CD4-positive, CD25-positive, alpha-beta regulatory T cell (primary cell): ENCODE measurements at regions not wholly inside any gene's neighbourhood (a gene's known extent, or its start where the extent isn't known, plus 50 kb on each side); places are given as distances from the start of the nearest gene placed in this dataset.
"Not testable (repeated sequence)": the region's sequence is repeated elsewhere in the genome, so short reads cannot be mapped to it uniquely, and the experiment has no call there.

ENCODE experiments used
- ATAC-seq, 2 donors: fragments of 150-1000 bp; cut with Tn5 transposase; one replicate each; pipeline ENCODE4 v1.10.0; 2021; ENCODE audit warnings: low read depth in 2 of 2, moderate number of reproducible peaks in 2 of 2, moderate library complexity in 1 of 2
- DNase-seq, 3 donors: peaks; one replicate each; pipeline versions ENCODE4 v3.0.0 to v3.0.0-alpha.2; 2012 to 2022; ENCODE audit warnings: mixed read lengths in 1 of 3
- H3K27ac ChIP-seq: one replicate; pipeline ENCODE4 v1.7.0; 2013; ENCODE audit warnings: mild to moderate bottlenecking, low read length; ENCODE audit not compliant: insufficient read depth, poor library complexity, severe bottlenecking
- H3K27me3 ChIP-seq: one replicate; pipeline ENCODE4 v1.7.0; 2013; ENCODE audit warnings: low read length; ENCODE audit not compliant: control insufficient read depth, insufficient read depth
- H3K36me3 ChIP-seq: one replicate; pipeline ENCODE4 v1.7.0; 2013; ENCODE audit warnings: mild to moderate bottlenecking, low read length, moderate library complexity; ENCODE audit not compliant: control insufficient read depth, insufficient read depth
- H3K4me1 ChIP-seq: 2 replicates; pipeline ENCODE4 v1.7.0; 2013; ENCODE audit warnings: mild to moderate bottlenecking, low read length; ENCODE audit not compliant: insufficient read depth, control insufficient read depth, poor library complexity, severe bottlenecking
- H3K4me3 ChIP-seq: one replicate; pipeline ENCODE4 v1.7.0; 2013; ENCODE audit warnings: low read depth, mild to moderate bottlenecking, low read length, moderate library complexity
- H3K9me3 ChIP-seq, 2 experiments: 1 replicate in 1 of 2; 2 replicates in 1 of 2; pipeline ENCODE4 v1.7.0; 2013; ENCODE audit warnings: low read length in 2 of 2, mild to moderate bottlenecking in 1 of 2, moderate library complexity in 1 of 2; ENCODE audit not compliant: control insufficient read depth in 2 of 2
- H3K27ac Mint-ChIP-seq, 3 donors: one replicate each; pipeline ENCODE4 v1.8.0; 2020 to 2022; ENCODE audit warnings: mild to moderate bottlenecking in 3 of 3, mixed read lengths in 3 of 3, moderate library complexity in 2 of 3
- H3K27me3 Mint-ChIP-seq: one replicate; pipeline ENCODE4 v1.8.0; 2022; ENCODE audit warnings: mild to moderate bottlenecking, mixed read lengths
- H3K36me3 Mint-ChIP-seq: one replicate; pipeline ENCODE4 v1.8.0; 2020; ENCODE audit warnings: mixed read lengths
- H3K4me1 Mint-ChIP-seq, 4 donors: one replicate each; pipeline ENCODE4 v1.8.0; 2020 to 2022; ENCODE audit warnings: mixed read lengths in 4 of 4, mild to moderate bottlenecking in 1 of 4
- H3K4me3 Mint-ChIP-seq, 4 donors: one replicate each; pipeline ENCODE4 v1.8.0; 2020 to 2022; ENCODE audit warnings: mild to moderate bottlenecking in 4 of 4, mixed read lengths in 4 of 4, moderate library complexity in 3 of 4
- H3K9me3 Mint-ChIP-seq, 7 donors: one replicate each; pipeline ENCODE4 v1.8.0; 2020 to 2022; ENCODE audit warnings: mixed read lengths in 7 of 7, mild to moderate bottlenecking in 3 of 7, moderate library complexity in 2 of 7

- not testable (repeated sequence) for H3K4me3 ChIP-seq, DNase-seq, H3K27ac Mint-ChIP-seq, H3K9me3 Mint-ChIP-seq, H3K27ac ChIP-seq, H3K36me3 ChIP-seq, H3K27me3 Mint-ChIP-seq, ATAC-seq, H3K4me3 Mint-ChIP-seq, H3K9me3 ChIP-seq, H3K36me3 Mint-ChIP-seq, H3K4me1 Mint-ChIP-seq, H3K27me3 ChIP-seq, H3K4me1 ChIP-seq
These were observed 330.1 kb upstream of the AR start for GRCh38 chrX:67213686-67214085.

- Histone ChIP-seq H3K4me1 (no peaks in the 10 kb centered on the region), H3K27me3 (no peaks in the 10 kb centered on the region), H3K9me3 (no peaks in the 10 kb centered on the region), H3K27ac (no peak overlapping the region), H3K4me3 (no peak overlapping the region), H3K36me3 (no peaks in the 10 kb centered on the region)
- Mint-ChIP-seq H3K9me3 (peaks cover 0 to 2% (median 0%) of the 10 kb centered on the region in 7 donors), H3K4me1 (no peaks in the 10 kb centered on the region), H3K36me3 (no peaks in the 10 kb centered on the region), H3K27ac (no peak overlapping the region), H3K4me3 (no peak overlapping the region), H3K27me3 (no peaks in the 10 kb centered on the region)
- ATAC-seq: no peak
- DNase-seq: no peak
These were observed 335.9 kb upstream of the AR start for GRCh38 chrX:67207912-67208311.

GRCh38 chrX:67159437-67159836 is 384.4 kb upstream of the AR start:
- Histone ChIP-seq H3K4me3 (no peak overlapping the region), H3K27me3 (no peaks in the 10 kb centered on the region), H3K4me1 (no peaks in the 10 kb centered on the region), H3K27ac (no peak overlapping the region), H3K9me3 (peaks cover 0 to 2% of the 10 kb centered on the region in 2 experiments), H3K36me3 (no peaks in the 10 kb centered on the region)
- no peak overlapping the region for H3K27ac Mint-ChIP-seq
- no peaks in the 10 kb centered on the region for H3K36me3 Mint-ChIP-seq
- DNase-seq (no peak), ATAC-seq (no peak)
- H3K27me3 Mint-ChIP-seq: no peaks in the 10 kb centered on the region
- peaks cover 0 to 6% (median 0%) of the 10 kb centered on the region in 7 donors for H3K9me3 Mint-ChIP-seq
- no peak overlapping the region for H3K4me3 Mint-ChIP-seq
- H3K4me1 Mint-ChIP-seq: no peaks in the 10 kb centered on the region

- Mint-ChIP-seq H3K4me1 (no peaks in the 10 kb centered on the region), H3K36me3 (no peaks in the 10 kb centered on the region), H3K27me3 (no peaks in the 10 kb centered on the region), H3K9me3 (peaks cover 0 to 5% (median 0%) of the 10 kb centered on the region in 7 donors), H3K27ac (no peak overlapping the region), H3K4me3 (no peak overlapping the region)
- H3K9me3 ChIP-seq: no peaks in the 10 kb centered on the region
- DNase-seq (no peak), ATAC-seq (no peak)
- H3K36me3 ChIP-seq: no peaks in the 10 kb centered on the region
- no peaks in the 10 kb centered on the region for H3K27me3 ChIP-seq
- H3K4me1 ChIP-seq: no peaks in the 10 kb centered on the region
- no peak overlapping the region for H3K4me3 ChIP-seq
- no peak overlapping the region for H3K27ac ChIP-seq
These were observed 429.2 kb upstream of the AR start for GRCh38 chrX:67114635-67115034.

GRCh38 chrX:67105758-67106116 is 438.1 kb upstream of the AR start:
- H3K9me3 Mint-ChIP-seq: peaks cover 0 to 1% (median 0%) of the 10 kb centered on the region in 7 donors

GRCh38 chrX:67104982-67105757 is 438.7 kb upstream of the AR start:
- H3K27ac Mint-ChIP-seq: no peak overlapping the region
- Histone ChIP-seq H3K27ac (no peak overlapping the region), H3K36me3 (no peaks in the 10 kb centered on the region), H3K4me3 (no peak overlapping the region), H3K27me3 (no peaks in the 10 kb centered on the region), H3K4me1 (no peaks in the 10 kb centered on the region), H3K9me3 (no peaks in the 10 kb centered on the region)
- DNase-seq (no peak), ATAC-seq (no peak)
- H3K27me3 Mint-ChIP-seq: no peaks in the 10 kb centered on the region
- no peaks in the 10 kb centered on the region for H3K36me3 Mint-ChIP-seq
- H3K9me3 Mint-ChIP-seq: peaks cover 0 to 1% (median 0%) of the 10 kb centered on the region in 7 donors
- H3K4me1 Mint-ChIP-seq: no peaks in the 10 kb centered on the region
- H3K4me3 Mint-ChIP-seq: no peak overlapping the region

More at GRCh38 chrX:67105758-67106116, 438.1 kb upstream of the AR start:
- H3K27ac Mint-ChIP-seq: no peak overlapping the region
- H3K27me3 Mint-ChIP-seq: no peaks in the 10 kb centered on the region
- no peak overlapping the region for H3K4me3 ChIP-seq
- H3K36me3 ChIP-seq: no peaks in the 10 kb centered on the region
- ATAC-seq (no peak), DNase-seq (no peak)
- no peak overlapping the region for H3K27ac ChIP-seq
- no peaks in the 10 kb centered on the region for H3K4me1 Mint-ChIP-seq
- no peak overlapping the region for H3K4me3 Mint-ChIP-seq
- H3K27me3 ChIP-seq: no peaks in the 10 kb centered on the region
- H3K4me1 ChIP-seq: no peaks in the 10 kb centered on the region
- H3K36me3 Mint-ChIP-seq: no peaks in the 10 kb centered on the region
- no peaks in the 10 kb centered on the region for H3K9me3 ChIP-seq

- DNase-seq (no peak), ATAC-seq (no peak)
- H3K27ac ChIP-seq: no peak overlapping the region
- peaks cover 0 to 2% (median 0%) of the 10 kb centered on the region in 7 donors for H3K9me3 Mint-ChIP-seq
- H3K27ac Mint-ChIP-seq: no peak overlapping the region
- no peaks in the 10 kb centered on the region for H3K9me3 ChIP-seq
- H3K4me3 ChIP-seq: no peak overlapping the region
- no peaks in the 10 kb centered on the region for H3K36me3 Mint-ChIP-seq
- no peaks in the 10 kb centered on the region for H3K27me3 ChIP-seq
- no peaks in the 10 kb centered on the region for H3K36me3 ChIP-seq
- no peaks in the 10 kb centered on the region for H3K27me3 Mint-ChIP-seq
- H3K4me1 ChIP-seq: no peaks in the 10 kb centered on the region
- H3K4me3 Mint-ChIP-seq: no peak overlapping the region
- H3K4me1 Mint-ChIP-seq: no peaks in the 10 kb centered on the region
These were observed 443.6 kb upstream of the AR start for GRCh38 chrX:67100031-67100884.
